ENCODE measurements at regions not wholly inside any gene's neighbourhood (a gene's known extent, or its start where the extent isn't known, plus 50 kb on each side); places are given as distances from the start of the nearest gene placed in this dataset.
A peak's percentile ranks its signal among the peaks of the same experiment; 100 is the strongest.

DNA sequence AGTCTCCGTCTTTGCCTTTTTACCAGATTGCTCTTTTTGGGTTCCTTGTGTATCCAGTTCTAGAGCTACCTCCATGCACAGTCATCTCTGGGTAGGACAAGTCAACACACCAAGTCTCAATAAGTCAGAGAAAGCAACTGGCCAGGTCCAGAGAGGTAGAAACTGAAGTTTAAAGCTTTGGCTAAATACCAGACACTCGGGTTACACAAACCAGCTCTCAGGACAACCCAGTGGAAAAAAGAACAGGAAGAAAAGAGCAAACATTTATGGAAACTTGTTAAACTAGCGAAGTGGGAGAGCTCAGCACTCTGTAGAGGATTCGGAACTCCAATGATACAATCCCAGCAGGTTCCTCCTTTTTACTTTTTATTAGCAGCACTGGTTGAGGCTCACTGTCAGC lies 291.0 kb upstream of the CPEB2 start:
- DNase-seq (ENCODE audit: low spot score) = no peak

GRCh38 chr4:14716691-14717090 lies 285.6 kb upstream of the CPEB2 start:
- no peak for DNase-seq (ENCODE audit: low spot score)

DNA sequence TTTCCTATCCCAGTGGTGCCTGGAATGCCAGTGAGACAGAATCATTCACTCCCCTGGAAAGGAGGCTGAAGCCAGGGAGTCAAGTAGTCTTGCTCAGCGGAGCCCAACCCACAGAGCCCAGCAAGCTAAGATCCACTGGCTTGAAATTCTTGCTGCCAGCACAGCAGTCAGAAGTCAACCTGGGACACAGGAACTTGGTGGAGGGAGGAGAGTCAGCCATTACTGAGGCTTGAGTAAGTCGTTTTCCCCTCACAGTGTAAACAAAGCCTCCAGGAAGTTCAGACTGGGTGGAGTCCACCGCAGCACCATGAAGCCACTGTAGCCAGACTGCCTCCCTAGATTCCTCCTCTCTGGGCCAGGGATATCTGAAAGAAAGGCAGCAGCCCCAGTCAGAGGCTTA lies 283.2 kb upstream of the CPEB2 start:
- DNase-seq (ENCODE audit: low spot score) = no peak

DNA sequence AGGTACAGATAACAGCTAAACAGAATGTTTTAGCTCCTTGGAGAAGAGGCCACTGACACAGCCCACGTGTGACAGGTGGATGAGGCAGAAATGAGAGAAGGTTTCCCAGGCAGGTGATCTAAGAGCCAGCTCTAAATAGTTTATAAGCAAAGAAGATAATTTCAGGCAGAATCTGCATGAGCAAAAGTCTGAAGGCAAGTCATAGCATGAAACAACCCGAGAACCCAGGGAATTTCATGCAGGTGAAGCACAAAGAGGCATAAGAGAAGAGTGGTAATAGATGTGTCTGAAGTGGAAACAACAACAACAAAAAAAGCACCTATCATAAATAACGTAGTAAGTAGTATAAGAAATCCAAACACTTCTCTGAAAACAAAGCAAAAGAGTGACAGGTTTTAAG lies 275.8 kb upstream of the CPEB2 start:
- DNase-seq (ENCODE audit: low spot score) = no peak

DNA sequence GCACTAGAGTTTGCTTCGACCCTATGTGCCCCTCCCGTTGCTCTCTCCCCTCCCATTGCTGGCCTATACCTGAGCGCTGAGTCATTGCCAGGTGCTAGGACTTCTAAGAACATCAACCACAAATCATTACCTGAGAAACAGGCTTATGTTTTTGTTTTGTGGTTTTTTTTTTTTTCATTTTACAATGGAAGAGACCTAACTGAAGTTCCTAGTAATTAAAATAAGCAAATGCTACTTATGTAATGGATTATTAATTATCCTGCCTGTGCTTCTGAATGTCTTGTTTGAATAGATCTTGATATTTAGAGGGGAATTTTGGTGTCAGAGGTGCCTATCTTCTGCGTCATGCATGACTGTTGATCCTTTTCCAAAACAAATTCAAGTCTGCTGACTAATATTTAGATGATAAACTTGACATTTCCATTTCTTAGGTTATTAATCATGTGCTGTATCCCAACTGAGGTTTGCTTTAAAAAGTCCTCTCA lies 275.4 kb upstream of the CPEB2 start:
- DNase-seq (ENCODE audit: low spot score) = no peak

GRCh38 chr4:14729282-14730000 lies 272.8 kb upstream of the CPEB2 start:
- no peak for DNase-seq (ENCODE audit: low spot score)

DNA sequence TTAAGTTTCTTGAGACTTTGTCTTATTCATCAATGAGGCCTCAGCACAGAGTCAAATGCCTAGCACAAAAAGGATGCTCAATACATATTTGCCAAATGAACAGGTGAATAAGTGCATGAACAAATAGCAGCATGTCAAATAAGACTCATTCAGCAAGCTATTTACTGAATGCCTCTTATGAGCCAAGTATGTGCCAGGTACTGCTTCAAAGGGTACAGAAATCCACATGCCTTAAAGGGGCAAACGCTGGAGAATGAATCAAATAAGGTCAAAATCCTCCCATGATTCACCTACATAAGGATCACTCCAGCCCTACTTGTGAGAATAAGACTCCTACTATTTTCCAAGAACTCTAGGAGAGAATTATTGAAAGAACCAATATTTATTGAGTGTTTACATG lies 260.2 kb upstream of the CPEB2 start:
- DNase-seq (ENCODE audit: low spot score) = no peak

- DNase-seq (ENCODE audit: low spot score) = no peak
Observed at GRCh38 chr4:14743172-14743571, 259.1 kb upstream of the CPEB2 start.

DNA sequence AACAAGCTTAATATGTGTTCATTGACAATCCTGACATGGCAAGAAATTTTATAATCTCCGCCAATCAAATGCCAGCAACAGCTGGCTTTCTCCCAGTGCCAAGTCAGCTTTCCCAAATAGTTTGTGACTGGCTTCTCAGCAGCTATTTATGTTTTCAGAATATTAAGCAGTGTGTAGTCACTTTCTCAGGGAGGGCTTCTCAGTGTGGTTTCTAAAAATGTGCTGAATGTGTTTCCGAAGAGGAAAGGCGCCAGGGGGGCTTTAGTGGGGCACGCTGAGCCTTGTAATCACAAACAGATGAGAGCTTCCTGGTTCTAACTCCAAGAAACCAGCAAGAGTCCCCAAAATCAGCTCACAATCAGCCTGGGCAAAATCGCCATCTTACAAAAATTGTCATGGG lies 258.7 kb upstream of the CPEB2 start:
- no peak for DNase-seq (ENCODE audit: low spot score)

DNA sequence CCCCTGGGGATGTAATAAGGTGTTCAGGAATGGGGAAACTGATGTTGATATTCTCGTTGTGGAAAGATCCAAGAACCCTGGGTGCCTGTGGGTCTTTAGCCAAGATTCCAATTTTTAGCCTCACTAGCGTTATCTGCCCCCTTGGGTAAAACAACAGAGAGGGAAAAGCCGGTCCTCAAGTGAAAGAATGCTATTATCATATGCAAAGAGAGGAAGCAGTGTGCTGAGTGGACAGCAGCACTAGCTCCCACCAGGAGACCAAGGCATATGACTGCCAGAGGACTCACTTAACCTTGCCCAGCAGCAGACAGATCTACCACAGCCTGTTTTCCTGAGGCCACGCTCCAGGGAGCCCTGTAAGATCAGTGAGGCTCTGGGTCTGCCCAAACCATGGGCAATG lies 257.9 kb upstream of the CPEB2 start:
- no peak for DNase-seq (ENCODE audit: low spot score)

DNA sequence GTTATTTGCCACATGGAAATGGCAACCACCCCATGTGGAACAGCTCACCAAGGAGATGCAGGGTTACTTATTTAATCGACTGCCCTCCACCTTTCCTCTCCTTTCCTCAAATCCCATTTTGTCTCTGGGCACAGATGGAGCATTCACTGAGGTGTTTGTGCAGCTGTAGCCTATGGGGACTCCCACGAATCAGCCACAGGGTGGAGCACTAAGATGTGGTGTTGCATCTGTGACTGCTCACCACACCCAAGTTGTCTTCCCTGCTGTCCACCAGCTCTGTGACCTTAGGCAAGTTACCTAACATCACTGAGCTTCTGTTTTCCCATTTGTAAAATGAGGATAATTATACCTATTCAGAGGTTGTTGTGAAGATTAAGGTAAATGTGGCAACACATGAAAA lies 252.4 kb upstream of the CPEB2 start:
- peak; percentile 33 for DNase-seq (ENCODE audit: low spot score)

DNA sequence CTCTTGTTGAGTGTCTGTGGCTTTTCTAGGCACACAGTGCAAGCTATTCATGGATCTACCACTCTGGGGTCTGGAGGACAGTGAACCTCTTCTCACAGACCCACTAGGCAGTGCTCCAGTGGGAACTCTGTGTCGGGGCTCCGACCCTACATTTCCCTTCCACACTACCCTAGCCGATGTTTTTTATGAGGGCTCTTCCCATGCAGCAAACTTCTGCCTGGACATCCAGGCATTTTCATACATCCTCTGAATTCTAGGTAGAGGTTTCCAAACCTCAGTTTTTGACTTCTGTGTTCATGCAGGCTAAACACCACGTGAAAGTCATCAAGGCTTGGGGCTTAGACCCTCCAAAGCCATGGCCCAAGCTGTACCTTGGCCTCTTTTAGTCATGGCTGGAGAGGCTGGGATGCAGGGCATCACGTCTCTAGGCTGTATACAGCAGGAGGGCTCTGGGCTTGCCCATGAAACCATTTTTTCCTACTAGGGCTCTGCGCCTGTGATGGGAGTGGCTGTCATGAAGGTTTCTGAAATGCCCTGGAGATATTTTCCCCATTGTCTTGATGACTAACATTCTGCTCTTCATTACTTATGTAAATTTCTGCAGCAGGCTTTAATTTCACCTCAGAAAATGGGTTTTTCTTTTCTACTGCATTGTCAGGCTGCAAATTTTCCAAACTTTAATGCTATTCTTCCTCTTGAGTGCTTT lies 249.8 kb upstream of the CPEB2 start:
- DNase-seq (ENCODE audit: low spot score) = no peak

GRCh38 chr4:14767142-14767541 lies 235.1 kb upstream of the CPEB2 start:
- DNase-seq (ENCODE audit: low spot score) = no peak

GRCh38 chr4:14768449-14768848 lies 233.8 kb upstream of the CPEB2 start:
- DNase-seq (ENCODE audit: low spot score) = no peak

DNA sequence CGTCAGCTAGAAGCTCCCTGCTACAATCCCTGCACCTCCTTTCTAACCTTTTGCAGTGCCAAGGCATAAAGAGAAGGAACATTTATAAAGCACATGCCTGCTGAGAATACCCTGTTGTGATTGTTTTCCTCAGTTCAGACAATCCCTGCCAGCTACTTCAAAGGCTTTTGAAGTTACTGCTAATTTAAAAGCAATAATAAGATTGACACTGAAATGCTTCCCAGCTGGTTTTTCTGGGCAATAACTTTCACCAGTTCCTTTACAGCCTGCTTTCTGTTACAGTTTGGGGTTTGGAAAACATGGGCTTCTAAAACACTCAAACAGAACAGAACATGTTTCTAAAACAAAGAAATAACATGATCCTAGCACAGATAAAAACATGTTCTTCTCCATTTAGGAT lies 232.3 kb upstream of the CPEB2 start:
- no peak for DNase-seq (ENCODE audit: low spot score)

- DNase-seq (ENCODE audit: low spot score) = no peak
Observed at GRCh38 chr4:14771094-14771493, 231.2 kb upstream of the CPEB2 start.

GRCh38 chr4:14771504-14772175 lies 230.6 kb upstream of the CPEB2 start:
- DNase-seq (ENCODE audit: low spot score) = no peak

DNA sequence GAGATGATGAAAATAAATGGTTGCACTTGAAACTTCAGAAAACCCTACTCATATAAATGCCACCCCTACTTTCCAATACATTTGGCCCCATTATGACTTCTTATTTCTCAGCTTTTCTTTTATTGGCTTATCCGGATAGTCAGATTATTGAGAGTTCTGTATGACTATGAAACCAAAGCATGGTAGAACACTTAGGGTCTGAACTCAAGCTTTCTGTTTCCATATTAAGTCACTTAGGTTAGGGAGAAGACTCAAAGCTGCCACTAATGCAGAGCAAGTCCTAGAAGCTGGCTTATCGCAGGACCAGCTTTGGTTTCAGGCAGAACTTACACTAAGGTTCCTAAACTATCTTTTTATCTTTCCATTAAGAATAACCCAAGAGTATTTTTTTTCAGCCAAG lies 229.9 kb upstream of the CPEB2 start:
- DNase-seq (ENCODE audit: low spot score) = no peak

DNA sequence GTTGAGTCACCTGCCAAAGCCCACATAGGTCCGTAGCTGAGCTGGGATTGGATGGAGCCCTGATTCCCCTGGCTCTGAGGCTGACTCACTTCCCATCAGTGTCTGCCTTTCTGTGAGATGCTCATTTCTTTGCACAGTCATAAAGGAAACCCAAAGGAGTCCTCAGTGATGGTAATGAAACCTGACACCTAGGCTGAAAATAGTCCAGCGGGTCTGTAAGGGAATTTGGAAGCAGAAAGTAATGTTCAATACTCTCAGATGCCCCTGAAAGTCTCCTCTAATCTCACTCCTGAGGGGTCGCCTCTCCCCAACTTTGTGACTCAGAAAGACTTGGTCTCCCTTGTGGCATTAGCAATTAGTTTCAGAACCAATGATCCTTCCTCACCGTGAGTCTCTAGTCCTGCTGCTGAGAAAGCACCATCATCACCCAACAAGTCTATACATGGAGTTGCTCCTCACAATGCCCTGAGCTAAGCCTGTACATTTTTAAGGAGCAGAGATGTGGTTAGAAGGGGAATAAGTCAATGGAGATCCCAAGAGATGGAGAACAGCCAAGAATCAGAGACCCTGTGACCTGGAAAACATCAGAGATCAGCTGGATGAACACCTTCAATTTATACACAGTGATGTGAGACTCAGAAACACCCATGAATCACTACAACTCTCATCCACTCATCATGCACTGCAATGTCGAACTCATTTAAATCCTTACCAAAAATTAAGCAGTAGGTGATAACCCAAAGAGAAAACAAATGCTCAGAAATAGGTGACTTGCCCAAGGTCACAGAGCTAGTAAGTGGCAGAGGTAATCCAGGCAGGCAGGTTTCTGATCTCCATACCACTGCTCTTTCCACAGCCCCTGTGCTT lies 219.0 kb upstream of the CPEB2 start:
- no peak for DNase-seq (ENCODE audit: low spot score)

GRCh38 chr4:14787221-14787620 lies 215.1 kb upstream of the CPEB2 start:
- DNase-seq (ENCODE audit: low spot score) = no peak

GRCh38 chr4:14787894-14788293 lies 214.4 kb upstream of the CPEB2 start:
- DNase-seq (ENCODE audit: low spot score) = peak; percentile 8

DNA sequence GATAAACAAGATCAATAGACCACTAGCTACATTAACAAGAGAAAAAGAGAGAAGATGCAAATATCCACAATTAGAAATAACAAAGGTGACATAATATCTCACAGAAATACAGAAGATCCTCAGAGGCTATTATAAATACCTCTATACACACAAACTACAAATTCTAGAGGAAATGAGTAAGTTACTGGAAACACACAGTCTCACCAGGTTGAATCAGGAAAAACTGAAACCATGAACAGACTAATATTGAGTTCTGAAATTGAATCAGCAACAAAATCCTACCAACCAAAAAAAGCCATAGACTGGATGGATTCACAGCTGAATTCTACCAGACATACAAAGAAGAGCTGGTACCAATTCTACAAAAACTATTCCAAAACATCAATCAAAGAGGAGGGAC lies 211.8 kb upstream of the CPEB2 start:
- DNase-seq (ENCODE audit: low spot score) = no peak

Measured in AG20443 (cell line).